Activated CD8-positive, alpha-beta T cell treated with anti-CD3 and anti-CD28 coated beads for 36 hours (primary cell): ENCODE measurements at regions not wholly inside any gene's neighbourhood (a gene's known extent, or its start where the extent isn't known, plus 50 kb on each side); places are given as distances from the start of the nearest gene placed in this dataset.

Source experiments
- ATAC-seq: fragments of 200-7000 bp; cut with Tn5 transposase; one replicate; pipeline ENCODE4 v1.10.0; 2021; ENCODE audit warnings: mild to moderate bottlenecking, moderate library complexity
- CTCF ChIA-PET: fragments of 350-600 bp; sonication (Branson Sonifier 250); formaldehyde crosslinking; loops from one replicate; lab custom pipeline; 2021; ENCODE audit warnings: antibody characterized with exemption; lab: Charles Lee
- POLR2A ChIA-PET: fragments of 350-600 bp; sonication (Branson Sonifier 250); formaldehyde crosslinking; loops from one replicate; lab custom pipeline; 2021; ENCODE audit warnings: antibody characterized with exemption; lab: Charles Lee
- DNase-seq: peaks from one replicate; pipeline ENCODE4 v3.0.0-alpha.2; 2020
- H3K27ac Mint-ChIP-seq: one replicate; pipeline ENCODE4 v1.8.0; 2021; ENCODE audit warnings: mild to moderate bottlenecking, mixed read lengths
- H3K27me3 Mint-ChIP-seq: one replicate; pipeline ENCODE4 v1.8.0; 2021; ENCODE audit warnings: mixed read lengths
- H3K36me3 Mint-ChIP-seq: one replicate; pipeline ENCODE4 v1.8.0; 2021; ENCODE audit warnings: low read depth, mixed read lengths
- H3K4me1 Mint-ChIP-seq: one replicate; pipeline ENCODE4 v1.8.0; 2021; ENCODE audit warnings: low read depth, mixed read lengths
- H3K4me3 Mint-ChIP-seq: one replicate; pipeline ENCODE4 v1.8.0; 2021; ENCODE audit warnings: mild to moderate bottlenecking, moderate library complexity, mixed read lengths
- H3K9me3 Mint-ChIP-seq: one replicate; pipeline ENCODE4 v1.8.0; 2021; ENCODE audit warnings: mixed read lengths
- CTCF ChIP-seq: fragments of 200-600 bp; IDR thresholded peaks from one replicate; pipeline ENCODE4 v1.8.0; 2022; ENCODE audit warnings: antibody characterized with exemption, mild to moderate bottlenecking
- intact Hi-C: fragments of 100-400 bp; cut with micrococcal nuclease; formaldehyde crosslinking; loops from one replicate; pipeline ENCODE4 v1.10.0; 2022

GRCh38 chr2:78065366-78065765 is 543.2 kb upstream of the LRRTM4 start:
- Mint-ChIP-seq H3K36me3 (no peaks in the 10 kb centered on the region), H3K27ac (no peak overlapping the region), H3K4me1 (no peaks in the 10 kb centered on the region), H3K27me3 (no peaks in the 10 kb centered on the region), H3K9me3 (peaks cover 12% of the 10 kb centered on the region), H3K4me3 (no peak overlapping the region)
- ATAC-seq (no peak), DNase-seq (no peak)
- POLR2A ChIA-PET = no interaction called here
- CTCF ChIA-PET = no interaction called here
- TF ChIP-seq CTCF = no peak
- intact Hi-C loops = no loop called here

DNA sequence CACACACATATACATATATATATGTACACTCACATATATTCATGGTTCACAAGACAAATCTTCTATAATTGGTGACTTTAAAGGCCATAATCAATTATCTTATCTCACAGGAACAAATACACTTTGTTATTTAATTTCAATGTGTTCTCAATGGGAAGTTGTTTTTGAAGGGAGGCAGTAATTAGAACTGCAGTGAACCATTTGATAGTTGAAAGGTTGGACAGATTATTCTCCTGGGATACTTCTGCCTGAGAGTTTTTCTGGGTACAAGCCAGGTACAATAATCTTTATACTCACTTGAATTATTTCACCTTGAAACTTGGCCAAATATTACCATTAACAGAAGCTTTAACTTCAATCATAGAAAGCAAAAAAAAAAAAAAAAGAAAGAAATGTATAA is 546.6 kb upstream of the LRRTM4 start:
- Mint-ChIP-seq H3K27me3 (no peaks in the 10 kb centered on the region), H3K4me3 (no peak overlapping the region), H3K9me3 (peaks cover 8% of the 10 kb centered on the region), H3K4me1 (no peaks in the 10 kb centered on the region), H3K36me3 (no peaks in the 10 kb centered on the region), H3K27ac (no peak overlapping the region)
- no peak for TF ChIP-seq CTCF
- ChIA-PET POLR2A (no interaction called here), CTCF (no interaction called here)
- ATAC-seq (no peak), DNase-seq (no peak)
- intact Hi-C loops = no loop called here

GRCh38 chr2:78070693-78071092 is 548.5 kb upstream of the LRRTM4 start:
- no peak for TF ChIP-seq CTCF
- no peak overlapping the region for H3K4me3 Mint-ChIP-seq
- ATAC-seq = no peak
- no peak overlapping the region for H3K27ac Mint-ChIP-seq
- no peak for DNase-seq
- no peaks in the 10 kb centered on the region for H3K36me3 Mint-ChIP-seq
- ChIA-PET CTCF (no interaction called here), POLR2A (no interaction called here)
- H3K27me3 Mint-ChIP-seq = no peaks in the 10 kb centered on the region
- H3K9me3 Mint-ChIP-seq = peaks cover 10% of the 10 kb centered on the region
- H3K4me1 Mint-ChIP-seq = no peaks in the 10 kb centered on the region
- intact Hi-C loops = no loop called here

DNA sequence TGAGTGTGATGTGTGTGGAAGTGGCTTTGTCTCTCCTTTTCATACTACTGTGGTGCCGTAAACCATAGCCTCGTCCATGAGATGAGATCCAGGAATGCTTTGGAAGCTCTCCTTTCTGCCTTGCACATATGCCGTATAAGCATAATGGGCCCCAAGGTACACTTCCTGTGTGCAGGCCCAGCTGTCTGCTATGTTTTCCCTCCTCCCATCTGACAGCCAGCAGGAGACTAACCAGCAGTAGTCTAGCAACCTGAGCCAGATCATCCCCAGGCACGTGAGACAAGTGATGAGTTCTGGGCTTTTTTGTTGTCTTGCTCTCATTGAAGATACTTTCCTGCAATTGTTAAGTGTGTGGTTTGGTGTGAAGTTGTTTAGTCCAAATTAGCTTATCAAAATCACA is 555.5 kb upstream of the LRRTM4 start:
- no peak overlapping the region for H3K4me3 Mint-ChIP-seq
- CTCF ChIA-PET = no interaction called here
- no peaks in the 10 kb centered on the region for H3K36me3 Mint-ChIP-seq
- no peaks in the 10 kb centered on the region for H3K4me1 Mint-ChIP-seq
- no peaks in the 10 kb centered on the region for H3K27me3 Mint-ChIP-seq
- no peak for TF ChIP-seq CTCF
- H3K27ac Mint-ChIP-seq = no peak overlapping the region
- POLR2A ChIA-PET = no interaction called here
- ATAC-seq (no peak), DNase-seq (no peak)
- intact Hi-C loops = no loop called here
- H3K9me3 Mint-ChIP-seq = peaks cover 13% of the 10 kb centered on the region

DNA sequence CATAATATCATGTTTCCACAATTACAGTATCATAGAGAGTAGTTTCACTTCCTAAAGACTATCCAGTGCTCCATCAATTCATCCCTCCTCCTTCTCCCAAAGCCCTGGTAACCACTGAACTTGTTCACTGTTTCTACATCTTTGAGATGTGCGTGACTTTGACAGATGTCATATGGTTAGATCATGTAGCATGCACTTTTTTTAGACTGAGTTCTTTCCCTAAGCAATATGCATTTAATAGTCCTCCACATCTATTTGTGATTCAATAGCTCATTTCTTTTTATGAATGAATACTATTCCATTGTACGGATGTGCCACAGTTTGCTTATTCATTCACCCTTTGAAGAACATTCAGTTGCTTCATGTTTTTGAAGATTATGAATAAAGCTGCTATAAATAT is 560.4 kb upstream of the LRRTM4 start:
- Mint-ChIP-seq H3K9me3 (peaks cover 13% of the 10 kb centered on the region), H3K36me3 (no peaks in the 10 kb centered on the region), H3K27me3 (no peaks in the 10 kb centered on the region), H3K27ac (no peak overlapping the region), H3K4me3 (no peak overlapping the region), H3K4me1 (no peaks in the 10 kb centered on the region)
- intact Hi-C loops = no loop called here
- ChIA-PET POLR2A (no interaction called here), CTCF (no interaction called here)
- no peak for TF ChIP-seq CTCF
- ATAC-seq (no peak), DNase-seq (no peak)
